GM18505 (cell line): ENCODE measurements at regions not wholly inside any gene's neighbourhood (a gene's known extent, or its start where the extent isn't known, plus 50 kb on each side); places are given as distances from the start of the nearest gene placed in this dataset.

Experiments used
- ATAC-seq: cut with Tn5 transposase; IDR thresholded peaks from one replicate; pipeline ENCODE4 v1.9.1; 2021; ENCODE audit not compliant: unreplicated experiment
- POLR2A ChIP-seq: IDR thresholded peaks from 4 replicates; pipeline ENCODE4 v1.6.1; 2011; ENCODE audit warnings: borderline replicate concordance; ENCODE audit not compliant: insufficient read depth, insufficient read length; ENCODE audit errors: extremely low read depth

DNA sequence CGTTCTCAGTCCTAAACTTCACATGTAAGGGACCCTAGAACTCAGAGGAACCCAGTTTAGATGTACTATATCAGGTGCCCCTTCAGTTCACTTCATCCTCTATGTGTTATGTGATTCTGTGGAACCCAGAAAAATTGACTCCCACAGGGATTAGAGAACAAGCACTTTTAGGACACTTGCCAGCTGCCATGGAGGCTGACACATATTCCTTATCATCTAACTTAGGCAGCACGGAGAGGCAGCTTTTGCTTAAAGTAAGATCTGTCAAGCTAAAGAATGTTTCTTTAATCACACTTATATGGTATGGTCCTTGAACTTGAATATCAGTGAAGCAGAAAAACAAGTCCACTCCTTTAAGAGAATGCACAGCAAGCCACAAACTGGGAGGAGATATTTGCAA lies 701.5 kb upstream of the ID4 start:
- no peak for ATAC-seq
- no peak for TF ChIP-seq POLR2A

DNA sequence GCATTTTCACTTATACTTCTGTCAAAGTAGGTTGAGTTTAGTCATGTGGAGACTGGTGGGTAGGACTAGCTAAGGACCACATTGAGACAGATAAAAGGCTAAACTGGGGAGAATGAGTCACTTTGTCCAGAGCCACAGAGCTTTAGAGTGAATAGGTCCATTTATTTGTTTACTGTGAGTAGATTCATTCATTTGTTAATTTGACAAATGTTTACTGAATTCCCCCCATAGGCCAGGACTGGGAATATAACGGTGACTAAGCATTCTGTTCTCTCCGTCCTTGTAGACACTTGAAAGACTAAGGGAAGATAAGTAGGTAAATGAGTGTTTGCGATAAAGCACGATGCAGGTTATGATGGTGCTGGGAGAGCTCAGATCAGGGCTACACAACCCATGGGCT lies 699.7 kb upstream of the ID4 start:
- no peak for TF ChIP-seq POLR2A

DNA sequence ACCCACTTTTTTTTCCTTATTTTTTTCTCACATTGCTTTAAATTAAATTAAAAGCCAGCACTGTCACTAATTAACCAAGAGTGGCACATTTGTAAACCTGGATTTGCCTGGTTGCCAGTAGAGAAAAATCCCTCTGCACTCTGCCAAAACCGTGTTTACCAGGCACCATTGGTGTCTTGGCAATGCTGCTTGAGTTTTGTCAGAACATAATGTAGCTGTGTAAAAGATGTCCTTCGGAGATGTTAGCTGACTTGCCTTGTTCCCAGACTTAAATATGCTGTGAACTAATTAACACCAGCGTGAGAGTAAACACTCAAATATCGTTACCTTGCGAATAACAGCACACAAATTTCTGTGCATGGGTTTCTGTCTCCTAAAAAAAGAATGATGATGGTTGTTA lies 694.9 kb upstream of the ID4 start:
- no peak for ATAC-seq
- TF ChIP-seq POLR2A: no peak

More for the DNA sequence above, 699.7 kb upstream of the ID4 start:
- no peak for ATAC-seq

DNA sequence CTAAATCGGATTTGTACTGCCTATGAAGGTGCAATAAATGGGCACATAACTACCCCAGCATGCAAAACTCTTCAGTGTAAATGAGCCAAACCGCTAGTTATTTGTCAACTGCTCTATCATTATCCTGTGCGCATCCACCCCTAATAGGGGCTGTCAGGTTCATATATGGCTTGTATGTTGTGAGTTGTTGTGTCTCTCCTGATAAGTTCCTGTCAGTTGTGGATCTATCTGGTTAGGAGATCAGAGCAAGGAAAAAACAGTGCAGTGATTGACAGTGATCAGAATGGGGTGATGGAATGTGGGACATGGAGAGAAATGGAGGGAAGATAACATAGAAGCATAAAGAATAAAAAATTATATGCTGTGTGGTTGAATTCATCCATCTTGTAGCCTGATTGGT lies 686.9 kb upstream of the ID4 start:
- TF ChIP-seq POLR2A: no peak
- no peak for ATAC-seq

DNA sequence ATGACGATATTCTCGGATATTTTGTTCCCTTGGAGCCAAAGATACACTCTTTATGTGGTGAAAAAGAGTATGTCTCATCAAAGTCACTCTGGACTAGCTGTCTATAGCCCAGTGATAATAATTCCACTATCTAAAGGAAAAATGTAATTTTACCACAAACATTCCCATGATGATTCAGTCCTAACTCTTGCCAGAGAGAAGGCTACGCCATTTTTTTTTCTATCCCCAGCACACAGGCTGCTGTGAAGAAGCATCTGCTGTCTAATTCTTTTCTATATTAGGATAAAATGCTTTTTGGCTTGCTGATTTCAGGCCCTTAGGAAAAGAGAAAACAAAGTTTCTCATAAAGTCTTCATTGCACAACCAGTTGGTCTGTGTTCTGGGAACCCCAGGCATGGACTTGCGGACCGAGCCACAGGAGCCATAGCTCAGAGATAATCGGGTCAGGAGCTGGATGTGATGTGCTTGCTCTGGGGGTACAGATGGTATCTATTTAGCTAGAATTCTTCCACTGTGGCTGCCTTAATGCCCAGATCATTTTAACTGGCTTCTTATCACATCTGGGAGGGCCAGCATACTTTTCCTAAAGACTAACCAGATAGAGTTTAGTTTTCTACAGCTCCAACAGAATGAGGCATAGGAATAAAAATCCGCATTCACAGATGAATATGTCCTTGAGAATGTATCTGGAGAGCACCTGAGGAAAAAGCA lies 683.7 kb upstream of the ID4 start:
- no peak for ATAC-seq
- TF ChIP-seq POLR2A: no peak

DNA sequence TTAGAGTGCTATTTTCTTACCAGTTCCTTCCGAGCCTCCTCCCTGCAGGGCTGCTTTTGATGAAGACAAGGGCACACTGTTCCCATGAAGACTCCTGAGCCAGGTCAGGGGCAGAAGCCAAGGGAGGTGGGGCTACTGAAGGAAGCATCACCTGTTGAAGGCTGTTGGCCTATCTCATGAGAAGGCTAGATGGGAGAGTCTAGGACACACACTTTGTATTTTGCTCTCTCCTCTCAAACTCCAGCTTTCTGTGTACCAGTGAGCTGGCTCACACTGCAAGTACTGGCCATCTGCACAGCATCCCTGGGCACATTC lies 683.2 kb upstream of the ID4 start:
- TF ChIP-seq POLR2A: no peak
- no peak for ATAC-seq

DNA sequence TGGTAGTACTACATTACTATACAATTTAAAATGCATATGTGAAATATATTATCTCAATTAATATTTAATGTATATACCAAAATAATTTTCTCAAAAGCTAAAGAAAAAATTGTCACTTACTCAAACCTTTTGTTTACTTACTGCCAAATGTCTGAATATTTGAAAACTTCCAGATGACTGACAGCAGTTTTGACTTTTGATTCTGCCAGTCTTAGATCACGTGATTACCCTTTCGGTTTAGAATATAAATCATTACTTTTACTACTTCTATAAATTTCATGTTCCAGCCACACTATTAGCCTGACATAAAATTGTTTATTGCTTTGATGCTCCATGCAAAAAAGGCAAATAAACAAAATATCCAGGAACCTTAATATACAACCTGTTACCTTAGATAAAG lies 680.7 kb upstream of the ID4 start:
- no peak for ATAC-seq
- TF ChIP-seq POLR2A: no peak

DNA sequence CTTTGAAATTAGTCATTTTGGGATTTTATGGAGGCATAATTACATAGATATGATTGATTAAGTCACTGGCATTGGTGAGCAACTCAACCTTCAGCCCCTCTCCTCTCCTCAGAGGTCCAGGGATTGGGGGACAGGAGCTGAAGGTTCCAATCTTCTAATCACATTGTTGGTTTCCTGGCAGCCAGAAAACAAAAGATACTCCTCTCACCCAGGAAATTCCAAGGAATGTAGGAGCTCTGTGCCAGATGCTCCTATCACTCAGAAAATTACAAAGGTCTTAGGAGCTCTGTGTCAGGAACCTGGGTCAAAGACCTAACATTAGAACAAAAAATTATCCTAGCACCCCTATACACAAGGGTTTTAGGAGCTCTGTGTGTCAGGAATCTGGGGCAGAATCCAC lies 679.7 kb upstream of the ID4 start:
- no peak for TF ChIP-seq POLR2A
- no peak for ATAC-seq

DNA sequence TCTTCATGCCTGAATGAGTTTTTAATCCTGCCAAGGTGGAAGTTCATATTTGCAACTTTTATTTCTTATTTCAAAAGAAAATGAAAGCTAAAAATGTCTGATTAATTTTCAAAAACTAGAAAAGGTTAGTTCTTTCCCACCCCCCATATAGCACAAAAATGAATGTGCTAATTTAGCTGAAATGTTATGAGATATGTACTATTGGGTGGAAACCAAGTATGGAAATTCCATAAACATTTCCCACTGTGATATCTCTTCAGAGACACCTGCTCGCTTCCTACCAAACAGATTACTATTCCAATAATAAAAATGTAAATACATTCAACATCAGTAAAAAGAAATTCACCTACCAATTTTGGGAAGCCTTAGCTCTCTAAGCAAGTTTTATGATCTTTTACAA lies 678.6 kb upstream of the ID4 start:
- no peak for ATAC-seq
- no peak for TF ChIP-seq POLR2A

DNA sequence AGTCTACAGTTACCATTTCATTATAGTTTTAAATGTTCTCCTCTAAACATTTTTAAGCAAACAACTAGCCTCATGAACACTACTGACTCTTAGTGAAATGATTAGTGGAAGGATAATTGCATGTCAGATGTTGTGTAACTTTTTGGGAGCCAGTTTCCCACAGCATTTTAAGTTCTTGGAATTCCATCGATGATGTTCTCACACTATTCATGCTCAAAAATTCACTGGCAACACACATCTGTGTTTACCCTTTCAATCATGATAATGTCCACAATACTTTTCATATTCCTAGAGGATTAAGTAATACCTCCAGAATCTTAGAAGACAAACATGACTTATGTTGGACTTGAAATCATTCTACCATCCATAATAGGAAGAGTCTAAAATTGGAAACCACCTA lies 678.1 kb upstream of the ID4 start:
- TF ChIP-seq POLR2A: no peak
- ATAC-seq: no peak

DNA sequence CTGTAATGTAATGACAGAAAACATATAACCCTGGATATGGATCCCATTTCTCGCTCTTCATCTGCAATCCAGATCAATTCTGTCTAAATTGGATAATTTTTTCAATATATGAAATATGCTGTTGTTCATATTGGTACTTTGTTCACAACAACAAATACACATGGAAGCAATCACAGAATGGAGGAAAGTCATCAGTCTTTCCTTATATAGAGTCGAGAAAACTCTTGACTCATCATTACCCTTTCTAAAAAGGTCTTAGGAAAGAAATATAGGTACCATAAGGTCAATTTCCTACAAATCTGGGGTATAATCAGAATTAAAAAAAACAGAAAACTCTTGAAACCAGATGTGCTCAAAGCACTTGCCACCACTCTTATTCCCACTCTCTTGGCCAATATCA lies 677.6 kb upstream of the ID4 start:
- ATAC-seq: no peak
- TF ChIP-seq POLR2A: no peak

DNA sequence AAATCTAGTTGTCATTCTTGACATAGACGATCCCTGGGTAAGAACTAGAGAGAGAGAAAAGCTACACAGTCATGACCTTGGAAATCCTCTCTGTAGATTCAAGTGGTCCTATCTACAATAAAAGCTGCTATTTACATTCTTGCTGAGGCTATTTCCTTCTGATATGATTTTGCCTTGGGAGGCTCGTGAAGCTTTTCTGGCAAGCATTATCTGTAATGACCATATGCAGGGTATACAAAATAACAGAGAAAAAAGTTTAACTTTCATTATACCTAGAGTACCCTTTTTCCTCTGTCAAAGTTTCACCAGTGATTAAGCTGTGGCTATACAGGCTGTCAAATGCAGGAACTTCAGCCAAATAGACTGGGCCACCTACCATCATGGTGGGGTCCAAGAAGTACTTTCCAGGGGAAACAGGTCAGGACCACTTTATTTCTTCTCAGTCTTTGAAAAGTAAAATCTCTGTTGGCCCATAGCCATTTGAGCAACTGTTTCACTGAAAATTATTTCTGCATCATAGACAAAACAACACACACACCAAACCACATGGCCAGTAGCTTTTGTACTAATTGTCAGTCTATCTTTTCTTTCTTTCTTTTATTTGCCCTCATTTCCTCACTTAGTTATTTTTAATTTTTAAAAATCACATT lies 677.0 kb upstream of the ID4 start:
- no peak for TF ChIP-seq POLR2A
- ATAC-seq: no peak

DNA sequence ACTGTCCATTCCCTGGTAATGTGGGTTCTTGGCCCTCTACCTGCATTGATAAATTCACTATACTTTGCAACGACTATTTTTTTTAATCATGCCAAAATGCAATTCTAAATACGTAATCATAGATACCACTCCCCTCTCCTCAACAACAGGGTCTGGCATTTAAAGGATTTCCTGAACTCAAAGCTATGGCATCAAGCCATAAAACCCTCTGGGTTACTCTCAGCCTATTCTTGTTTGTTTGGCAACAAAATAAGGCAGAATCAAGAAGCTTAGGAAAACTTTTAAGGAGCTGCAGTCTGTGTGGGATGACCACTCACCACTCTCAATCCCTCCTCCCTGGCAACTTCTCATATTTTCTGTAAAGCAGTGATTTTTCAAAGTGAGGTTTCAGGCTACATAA lies 669.9 kb upstream of the ID4 start:
- no peak for TF ChIP-seq POLR2A

DNA sequence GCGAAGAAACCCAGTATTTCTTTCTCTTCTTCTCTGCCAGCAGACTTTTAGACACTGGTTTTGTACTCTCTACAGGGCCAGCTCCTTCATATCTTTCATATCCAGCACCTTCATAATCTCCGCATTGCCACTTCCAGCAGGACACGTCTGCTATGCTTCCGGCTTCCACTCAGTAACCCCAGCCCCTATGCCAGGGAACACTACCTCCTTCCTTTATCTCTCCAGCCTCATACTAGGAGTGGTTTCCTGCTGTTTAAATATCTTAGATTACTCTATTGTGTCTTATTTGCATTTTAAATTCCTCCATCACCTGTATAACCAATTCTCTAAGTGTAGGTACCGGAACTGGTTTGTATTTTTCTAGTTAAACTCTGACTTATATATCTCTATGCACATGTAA lies 667.8 kb upstream of the ID4 start:
- no peak for TF ChIP-seq POLR2A
- no peak for ATAC-seq

More for the DNA sequence above, 669.9 kb upstream of the ID4 start:
- no peak for ATAC-seq
